ENCODE measurements at regions not wholly inside any gene's neighbourhood (a gene's known extent, or its start where the extent isn't known, plus 50 kb on each side); places are given as distances from the start of the nearest gene placed in this dataset.

DNA sequence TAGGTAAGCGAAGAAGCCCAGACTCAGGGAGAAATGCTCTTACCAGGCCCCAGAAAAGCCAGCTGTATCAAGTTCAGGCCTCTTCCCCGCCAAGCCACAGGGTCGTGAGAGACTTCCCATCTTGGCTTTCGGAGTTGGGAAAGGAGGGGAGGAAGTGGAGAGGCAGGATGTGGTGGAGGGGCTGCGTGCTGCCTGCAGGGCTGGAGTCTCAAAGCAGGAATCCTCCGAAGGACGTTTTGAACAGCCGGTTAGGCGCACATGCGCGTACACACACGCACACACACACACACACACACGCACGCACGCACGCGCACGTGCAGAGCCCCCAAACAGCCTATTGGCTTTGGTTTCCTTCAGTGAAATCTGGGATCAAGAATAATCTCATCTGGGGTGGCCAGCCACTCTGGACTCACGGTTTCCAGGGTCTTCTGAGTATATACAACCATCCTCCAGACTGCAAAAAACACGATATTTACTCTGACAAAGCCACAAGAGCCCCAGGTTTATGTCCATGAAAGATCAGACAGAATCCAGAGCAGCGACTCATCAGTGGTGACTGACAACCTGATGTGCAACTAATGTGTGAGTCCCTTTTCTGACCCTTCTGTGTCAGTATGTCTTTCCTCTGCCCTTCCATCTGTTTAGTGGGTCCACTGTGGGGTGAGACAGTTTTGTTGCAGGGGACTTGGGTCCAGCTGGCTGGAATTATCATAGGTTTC lies 115.0 kb upstream of the ZNF438 start:
- no peak for DNase-seq (ENCODE audit: low read depth)

DNA sequence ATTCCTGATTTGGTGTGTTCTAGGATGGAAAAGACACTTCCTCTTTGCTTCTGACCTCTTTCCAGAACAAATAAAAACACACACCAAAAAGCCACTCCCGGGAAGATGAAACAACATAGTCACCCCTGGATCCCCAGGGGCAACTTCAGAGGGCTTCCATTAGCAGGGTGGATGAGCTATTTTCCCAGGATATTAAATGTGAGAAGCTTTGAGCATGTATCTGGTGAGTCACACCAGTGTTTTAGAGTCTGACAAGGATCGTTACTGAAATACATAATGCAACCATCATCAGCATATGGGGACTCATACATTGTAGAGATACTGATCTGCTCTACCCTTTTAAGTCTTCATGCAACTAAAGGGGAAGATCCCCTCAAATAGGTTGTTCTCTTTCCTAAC lies 115.5 kb upstream of the ZNF438 start:
- no peak for DNase-seq (ENCODE audit: low read depth)

- no peak for DNase-seq (ENCODE audit: low read depth)
Measured at GRCh38 chr10:31148951-31149350, 117.3 kb upstream of the ZNF438 start.

GRCh38 chr10:31149835-31150512 lies 118.3 kb upstream of the ZNF438 start:
- no peak for DNase-seq (ENCODE audit: low read depth)

- DNase-seq (ENCODE audit: low read depth) = no peak
Measured at GRCh38 chr10:31151301-31151700, 119.6 kb upstream of the ZNF438 start.

DNA sequence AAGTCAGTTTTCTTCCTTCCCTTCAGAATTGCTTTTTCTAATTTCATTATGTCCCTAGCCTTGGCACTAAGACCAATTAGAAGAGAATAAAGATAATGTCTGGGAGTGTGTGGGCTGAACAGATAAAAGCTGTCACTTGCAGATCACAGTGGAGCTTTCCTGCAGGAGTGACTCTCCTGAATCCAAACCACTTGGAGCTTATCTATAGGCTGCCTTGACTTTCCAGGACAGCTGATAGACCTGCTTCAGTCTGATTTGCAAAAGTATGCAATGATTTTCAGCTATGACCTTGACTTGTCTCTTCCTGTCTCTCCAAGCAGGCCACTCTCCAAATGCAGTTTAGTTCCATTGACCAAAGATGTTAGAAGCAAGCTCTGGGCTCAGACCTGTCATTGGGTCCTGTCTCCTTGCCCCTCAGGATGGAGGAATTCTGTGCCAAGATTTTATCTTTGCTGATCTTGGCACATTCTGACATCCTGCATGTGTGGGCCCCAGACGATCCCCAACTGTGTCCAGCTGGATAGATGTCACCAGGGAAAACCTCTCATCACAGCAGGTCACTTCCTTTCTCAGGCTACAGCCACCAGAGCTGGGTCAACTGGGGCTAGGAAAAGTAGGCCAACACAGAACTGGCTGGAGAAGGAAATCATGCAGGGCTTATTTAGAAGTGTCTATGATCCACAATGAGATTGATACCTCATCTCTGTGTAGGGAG lies 120.9 kb upstream of the ZNF438 start:
- no peak for DNase-seq (ENCODE audit: low read depth)

DNA sequence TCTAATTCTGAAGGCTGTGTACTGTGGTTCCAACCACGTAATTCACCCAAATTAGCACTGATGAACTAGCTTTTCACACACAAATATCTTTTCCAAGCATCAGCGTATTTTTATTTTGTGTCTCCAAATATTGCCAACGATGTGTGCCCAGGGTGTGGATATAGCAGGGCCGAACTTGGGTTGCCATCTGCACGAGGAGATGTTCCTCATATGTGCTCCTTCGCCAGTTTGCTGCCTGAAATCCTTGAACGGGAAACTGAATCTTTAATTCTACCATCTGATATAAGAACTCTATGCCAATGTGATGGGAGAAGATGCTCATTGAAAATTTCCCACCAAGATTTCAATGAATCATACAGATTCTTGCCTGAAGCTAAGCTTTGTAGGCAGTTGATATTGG lies 121.5 kb upstream of the ZNF438 start:
- no peak for DNase-seq (ENCODE audit: low read depth)

GRCh38 chr10:31153692-31154091 lies 122.0 kb upstream of the ZNF438 start:
- DNase-seq (ENCODE audit: low read depth) = no peak

DNA sequence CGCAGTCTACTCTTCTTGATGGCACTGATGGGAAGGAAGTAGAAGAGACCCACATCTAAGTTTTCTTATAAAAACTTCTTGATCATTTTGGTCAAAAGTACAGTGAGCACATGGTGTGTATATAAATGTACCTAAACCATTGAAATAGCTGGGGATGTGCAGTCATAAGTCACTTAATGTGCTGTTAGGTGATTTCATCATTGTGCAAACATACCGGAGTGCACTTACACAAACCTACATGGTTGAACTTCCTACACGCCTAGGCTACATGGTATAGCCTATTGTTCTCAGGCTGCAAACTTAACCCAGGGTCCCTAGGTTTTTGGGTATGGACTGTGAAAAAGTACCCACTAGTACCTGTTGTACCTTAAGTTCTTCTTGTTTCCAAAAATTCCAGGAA lies 123.3 kb upstream of the ZNF438 start:
- DNase-seq (ENCODE audit: low read depth) = no peak

DNA sequence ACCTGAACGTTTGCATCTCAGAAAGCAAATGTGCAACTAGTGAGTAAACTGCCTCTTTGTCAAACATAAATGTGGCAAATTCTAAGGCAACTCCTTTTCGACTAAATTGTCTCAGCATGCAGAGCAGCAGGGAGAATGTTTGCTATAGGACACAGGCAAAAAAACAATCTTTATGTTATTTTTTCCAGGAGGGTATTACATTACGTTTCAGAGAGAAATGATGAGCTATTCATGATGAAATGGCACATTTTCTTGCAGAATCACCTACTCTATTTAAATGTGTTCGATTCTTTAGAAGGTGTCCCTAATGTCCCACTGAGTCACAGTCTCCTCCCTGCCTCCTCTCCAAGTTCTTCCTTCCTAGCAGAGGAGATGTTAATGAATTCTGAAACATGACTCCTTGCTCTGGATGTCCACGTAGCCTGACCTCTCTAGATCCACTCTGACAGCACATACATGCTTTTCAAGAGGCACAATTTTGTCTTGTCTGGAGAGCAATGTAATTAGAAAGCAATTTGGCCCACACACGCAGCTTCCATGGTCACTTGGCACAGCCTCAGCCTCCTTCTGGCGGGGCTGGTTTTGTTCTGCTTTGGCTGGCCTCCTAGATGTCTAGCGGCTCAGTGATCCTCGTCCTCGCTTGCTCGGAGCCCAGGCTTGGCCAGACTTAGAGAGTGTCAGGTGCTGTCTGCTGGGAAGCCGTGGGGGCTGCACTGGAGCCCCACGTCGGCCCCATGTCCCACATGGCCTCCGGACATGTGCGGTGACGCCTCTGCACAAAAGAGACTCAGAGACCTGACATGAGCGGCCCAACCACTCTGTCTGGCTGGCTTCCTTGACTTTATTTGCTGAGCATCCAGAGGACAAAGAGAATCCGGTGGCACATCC lies 125.7 kb upstream of the ZNF438 start:
- no peak for DNase-seq (ENCODE audit: low read depth)

DNA sequence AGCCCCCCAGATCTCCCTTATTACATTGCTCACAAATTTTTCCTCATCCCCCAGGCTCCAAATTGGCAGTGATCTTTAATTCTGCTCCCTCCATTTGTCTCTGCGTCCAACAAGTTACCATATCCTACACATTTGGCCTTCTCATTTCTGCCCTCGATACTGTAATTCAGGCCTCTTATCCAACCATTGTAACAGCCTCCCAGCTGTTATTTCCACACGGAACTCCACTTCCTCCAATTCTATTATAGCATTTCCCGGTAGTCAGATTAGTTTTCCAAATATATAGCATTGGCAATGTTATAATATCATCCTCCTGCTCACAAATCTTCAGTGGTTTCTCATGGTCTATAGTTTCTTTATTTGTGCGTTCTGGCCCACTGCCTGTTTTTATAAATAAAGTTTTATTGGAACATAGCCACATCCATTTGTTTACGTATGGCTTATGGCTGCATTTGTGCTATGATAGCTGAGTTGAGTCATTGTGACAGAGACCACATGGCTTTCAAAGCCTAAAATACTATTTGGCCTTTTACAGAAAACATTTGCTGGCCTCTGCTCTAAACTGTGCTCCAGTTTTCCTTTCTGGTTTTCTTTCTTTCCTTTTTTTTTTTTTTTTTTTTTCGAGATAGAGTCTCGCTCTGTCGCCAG lies 126.5 kb upstream of the ZNF438 start:
- DNase-seq (ENCODE audit: low read depth) = no peak

DNA sequence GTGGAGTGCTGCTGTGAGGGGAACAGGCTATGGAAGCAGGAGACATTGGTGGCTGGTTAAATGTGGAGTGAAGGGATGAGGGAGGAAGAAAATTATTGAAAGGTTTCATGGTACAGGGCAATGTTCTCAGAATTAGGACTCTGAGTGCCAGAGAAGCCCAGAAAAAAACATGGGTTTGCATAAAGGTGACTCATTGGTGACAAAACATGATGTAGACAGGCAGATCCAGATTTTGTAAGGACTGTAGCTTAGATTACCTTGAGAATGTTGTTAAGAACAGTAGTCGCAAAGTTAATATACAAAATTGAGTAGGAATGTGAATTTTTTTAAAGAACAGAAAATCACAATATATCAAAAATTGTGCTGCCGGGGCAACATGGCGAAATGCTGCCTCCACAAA lies 134.9 kb upstream of the ZNF438 start:
- no peak for DNase-seq (ENCODE audit: low read depth)

- DNase-seq (ENCODE audit: low read depth) = no peak
Measured at GRCh38 chr10:31170636-31171035, 139.0 kb upstream of the ZNF438 start.

GRCh38 chr10:31171402-31172083 lies 139.9 kb upstream of the ZNF438 start:
- no peak for DNase-seq (ENCODE audit: low read depth)

GRCh38 chr10:31172925-31173324 lies 141.3 kb upstream of the ZNF438 start:
- DNase-seq (ENCODE audit: low read depth) = no peak

- no peak for DNase-seq (ENCODE audit: low read depth)
Measured at GRCh38 chr10:31173752-31174151, 142.1 kb upstream of the ZNF438 start.

DNA sequence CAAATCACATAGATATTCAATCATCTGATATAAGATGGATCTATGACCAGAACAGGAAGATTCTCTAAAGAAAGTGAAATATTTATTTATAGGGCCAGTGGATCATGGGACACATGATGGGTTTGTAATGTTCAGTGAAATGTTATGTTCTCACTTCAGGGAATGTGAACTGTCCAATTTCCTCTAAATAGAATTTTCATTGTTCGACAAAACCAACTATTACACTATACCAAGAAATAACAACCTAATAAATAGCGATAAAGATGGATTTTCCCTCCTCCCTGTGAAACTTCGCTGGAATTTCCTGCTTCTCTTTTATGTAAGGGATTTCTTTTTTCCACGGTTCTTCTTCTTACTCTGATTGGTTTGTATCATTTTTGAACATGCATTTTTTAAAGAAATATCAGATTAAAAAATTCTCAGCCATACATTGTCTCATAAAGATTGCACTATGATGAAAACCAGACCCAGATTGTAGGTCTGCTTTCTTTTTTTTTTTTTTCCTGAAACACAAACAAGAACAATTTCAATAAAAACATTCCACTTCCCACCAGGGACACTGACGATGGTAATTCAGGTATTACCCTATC lies 139.8 kb upstream of the ZEB1 start:
- DNase-seq (ENCODE audit: low read depth) = no peak

GRCh38 chr10:31186225-31187000 lies 132.6 kb upstream of the ZEB1 start:
- DNase-seq (ENCODE audit: low read depth) = no peak

- DNase-seq (ENCODE audit: low read depth) = no peak
Measured at GRCh38 chr10:31187182-31187581, 131.8 kb upstream of the ZEB1 start.
